GM18505 (cell line): ENCODE measurements at regions not wholly inside any gene's neighbourhood (a gene's known extent, or its start where the extent isn't known, plus 50 kb on each side); places are given as distances from the start of the nearest gene placed in this dataset.
"Not testable (repeated sequence)": the region's sequence is repeated elsewhere in the genome, so short reads cannot be mapped to it uniquely, and the experiment has no call there.

ENCODE experiments used
- ATAC-seq: cut with Tn5 transposase; IDR thresholded peaks from one replicate; pipeline ENCODE4 v1.9.1; 2021; ENCODE audit not compliant: unreplicated experiment
- POLR2A ChIP-seq: IDR thresholded peaks from 4 replicates; pipeline ENCODE4 v1.6.1; 2011; ENCODE audit warnings: borderline replicate concordance; ENCODE audit not compliant: insufficient read depth, insufficient read length; ENCODE audit errors: extremely low read depth

GRCh38 chr3:74021449-74021848, 396.7 kb upstream of the PDZRN3 start:
- TF ChIP-seq POLR2A = no peak
- no peak for ATAC-seq

GRCh38 chr3:74009961-74010844, 385.5 kb upstream of the PDZRN3 start:
- TF ChIP-seq POLR2A = no peak
- ATAC-seq = no peak

GRCh38 chr3:74004386-74004785, 379.6 kb upstream of the PDZRN3 start:
- no peak for ATAC-seq
- no peak for TF ChIP-seq POLR2A

GRCh38 chr3:74003734-74004133, 379.0 kb upstream of the PDZRN3 start:
- ATAC-seq = no peak
- no peak for TF ChIP-seq POLR2A

GRCh38 chr3:74001436-74001835, 376.7 kb upstream of the PDZRN3 start:
- no peak for TF ChIP-seq POLR2A
- no peak for ATAC-seq

- TF ChIP-seq POLR2A = no peak
- ATAC-seq = no peak
These were observed 376.0 kb upstream of the PDZRN3 start for GRCh38 chr3:74000725-74001124.

- ATAC-seq = no peak
- TF ChIP-seq POLR2A = no peak
These were observed 374.8 kb upstream of the PDZRN3 start for GRCh38 chr3:73999501-73999900.

GRCh38 chr3:73990691-73991090, 365.9 kb upstream of the PDZRN3 start:
- ATAC-seq = not testable (repeated sequence)

GRCh38 chr3:73966733-73967132, 342.0 kb upstream of the PDZRN3 start:
- TF ChIP-seq POLR2A = no peak
- no peak for ATAC-seq

- no peak for ATAC-seq
- TF ChIP-seq POLR2A = no peak
These were observed 340.1 kb upstream of the PDZRN3 start for GRCh38 chr3:73964818-73965217.

GRCh38 chr3:73955494-73956070, 330.8 kb upstream of the PDZRN3 start:
- no peak for ATAC-seq
- TF ChIP-seq POLR2A = no peak

- no peak for ATAC-seq
- no peak for TF ChIP-seq POLR2A
These were observed 329.8 kb upstream of the PDZRN3 start for GRCh38 chr3:73954506-73954905.

GRCh38 chr3:73952781-73953180, 328.0 kb upstream of the PDZRN3 start:
- no peak for TF ChIP-seq POLR2A
- ATAC-seq = no peak

GRCh38 chr3:73950865-73951558, 326.3 kb upstream of the PDZRN3 start:
- no peak for TF ChIP-seq POLR2A
- no peak for ATAC-seq

GRCh38 chr3:73945541-73945940, 320.8 kb upstream of the PDZRN3 start:
- no peak for ATAC-seq
- no peak for TF ChIP-seq POLR2A

GRCh38 chr3:73939985-73940384, 315.2 kb upstream of the PDZRN3 start:
- no peak for TF ChIP-seq POLR2A
- no peak for ATAC-seq
